IPS-18a (cell line): ENCODE measurements at regions not wholly inside any gene's neighbourhood (a gene's known extent, or its start where the extent isn't known, plus 50 kb on each side); places are given as distances from the start of the nearest gene placed in this dataset.

Experiments used
- H3K27ac ChIP-seq: one replicate; pipeline ENCODE4 v1.5.1; 2013; ENCODE audit warnings: low read length
- H3K27me3 ChIP-seq: one replicate; pipeline ENCODE4 v1.6.1; 2013; ENCODE audit warnings: mild to moderate bottlenecking, low read length; ENCODE audit not compliant: control insufficient read depth, insufficient read depth
- H3K36me3 ChIP-seq: one replicate; pipeline ENCODE4 v1.6.1; 2013; ENCODE audit warnings: low read depth, low read length; ENCODE audit not compliant: control insufficient read depth
- H3K4me1 ChIP-seq: one replicate; pipeline ENCODE4 v1.6.1; 2013; ENCODE audit warnings: low read depth, low read length; ENCODE audit not compliant: control insufficient read depth
- H3K4me3 ChIP-seq: one replicate; pipeline ENCODE4 v1.5.1; 2013; ENCODE audit warnings: low read length
- H3K9ac ChIP-seq: one replicate; pipeline ENCODE4 v1.6.1; 2013; ENCODE audit warnings: mild to moderate bottlenecking, low read length, moderate library complexity
- H3K9me3 ChIP-seq: one replicate; pipeline ENCODE4 v1.6.1; 2013; ENCODE audit warnings: low read depth, low read length; ENCODE audit not compliant: control insufficient read depth

GRCh38 chr9:129381481-129381957 is 203.5 kb upstream of the IER5L start:
- no peak overlapping the region for H3K27ac ChIP-seq
- H3K4me3 ChIP-seq, result no peak overlapping the region
- H3K9ac ChIP-seq, result no peak overlapping the region
- no peaks in the 10 kb centered on the region for H3K9me3 ChIP-seq
- no peaks in the 10 kb centered on the region for H3K36me3 ChIP-seq
- peaks cover 9% of the 10 kb centered on the region for H3K4me1 ChIP-seq
- H3K27me3 ChIP-seq, result peaks cover 21% of the 10 kb centered on the region

- Histone ChIP-seq H3K27ac (no peak overlapping the region), H3K9me3 (no peaks in the 10 kb centered on the region), H3K36me3 (no peaks in the 10 kb centered on the region), H3K9ac (no peak overlapping the region), H3K27me3 (peaks cover 21% of the 10 kb centered on the region), H3K4me3 (no peak overlapping the region), H3K4me1 (peaks cover 9% of the 10 kb centered on the region)
These were observed 202.9 kb upstream of the IER5L start for GRCh38 chr9:129380961-129381401.

GRCh38 chr9:129379886-129380285 is 201.8 kb upstream of the IER5L start:
- Histone ChIP-seq H3K9me3 (no peaks in the 10 kb centered on the region), H3K4me1 (peaks cover 9% of the 10 kb centered on the region), H3K4me3 (no peak overlapping the region), H3K36me3 (no peaks in the 10 kb centered on the region), H3K27me3 (peaks cover 19% of the 10 kb centered on the region), H3K9ac (no peak overlapping the region), H3K27ac (no peak overlapping the region)

DNA sequence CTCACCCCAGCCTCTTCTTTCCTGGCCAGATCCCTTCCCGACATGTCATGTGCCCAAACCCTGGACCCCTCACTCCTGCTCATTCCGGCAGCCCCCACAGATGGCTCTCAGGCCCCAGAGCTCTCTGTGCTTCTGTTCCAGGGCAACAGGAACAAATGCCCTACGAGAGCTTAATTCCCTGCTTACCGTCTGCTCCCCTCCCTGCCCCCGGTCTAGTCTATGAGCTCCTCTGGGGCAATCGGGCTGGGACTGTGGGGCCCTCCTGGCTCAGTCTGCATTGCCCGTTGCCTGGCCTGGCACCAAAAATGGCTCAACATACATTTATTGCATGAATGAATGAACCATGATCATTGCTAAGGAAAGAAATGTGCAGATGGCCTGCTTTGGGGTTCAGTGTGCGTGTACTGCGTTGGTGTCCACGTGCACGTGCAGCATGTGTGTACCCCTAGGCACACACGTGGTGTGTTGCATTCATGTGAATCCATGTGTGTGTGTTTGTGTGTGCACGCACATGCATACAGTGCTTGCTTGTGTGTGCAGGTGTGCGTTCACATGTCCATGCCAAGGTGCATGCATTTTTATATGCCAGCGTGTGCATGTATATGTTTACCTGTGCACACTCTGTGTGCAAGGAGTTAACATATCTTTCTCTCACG is 201.2 kb upstream of the IER5L start:
- Histone ChIP-seq H3K27ac (no peak overlapping the region), H3K9me3 (no peaks in the 10 kb centered on the region), H3K27me3 (peaks cover 13% of the 10 kb centered on the region), H3K36me3 (no peaks in the 10 kb centered on the region), H3K4me1 (peaks cover 9% of the 10 kb centered on the region), H3K4me3 (no peak overlapping the region), H3K9ac (no peak overlapping the region)

- no peak overlapping the region for H3K9ac ChIP-seq
- peaks cover 7% of the 10 kb centered on the region for H3K4me1 ChIP-seq
- H3K9me3 ChIP-seq, result no peaks in the 10 kb centered on the region
- H3K27me3 ChIP-seq, result peaks cover 6% of the 10 kb centered on the region
- no peak overlapping the region for H3K4me3 ChIP-seq
- no peak overlapping the region for H3K27ac ChIP-seq
- H3K36me3 ChIP-seq, result no peaks in the 10 kb centered on the region
These were observed 200.0 kb upstream of the IER5L start for GRCh38 chr9:129377931-129378661.

GRCh38 chr9:129377181-129377580 is 199.1 kb upstream of the IER5L start:
- Histone ChIP-seq H3K36me3 (no peaks in the 10 kb centered on the region), H3K9me3 (no peaks in the 10 kb centered on the region), H3K4me3 (no peak overlapping the region), H3K27ac (no peak overlapping the region), H3K4me1 (no peaks in the 10 kb centered on the region), H3K9ac (no peak overlapping the region), H3K27me3 (no peaks in the 10 kb centered on the region)

DNA sequence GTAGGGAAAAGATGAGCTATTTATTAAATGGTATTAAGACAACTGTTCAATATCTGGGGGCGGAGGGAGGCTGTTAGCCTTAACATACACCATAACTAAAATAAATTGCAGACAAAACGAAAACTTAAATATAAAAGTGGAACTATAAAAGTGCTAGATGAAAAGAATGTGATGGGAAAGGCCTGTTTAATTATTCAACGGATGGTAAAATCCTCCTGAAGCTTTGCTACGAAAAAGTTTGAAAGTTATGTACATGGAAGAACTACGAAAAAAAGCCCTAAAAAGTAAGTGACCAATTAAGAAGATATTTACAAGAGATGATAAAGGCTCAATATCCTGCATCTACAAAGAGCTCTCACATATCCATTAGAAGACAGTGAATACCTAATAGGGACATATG is 197.8 kb upstream of the IER5L start:
- H3K27me3 ChIP-seq, result no peaks in the 10 kb centered on the region
- H3K4me1 ChIP-seq, result no peaks in the 10 kb centered on the region
- no peak overlapping the region for H3K27ac ChIP-seq

GRCh38 chr9:129374651-129375050 is 196.6 kb upstream of the IER5L start:
- H3K4me1 ChIP-seq, result no peaks in the 10 kb centered on the region
- H3K9me3 ChIP-seq, result no peaks in the 10 kb centered on the region
- H3K27ac ChIP-seq, result no peak overlapping the region
- H3K27me3 ChIP-seq, result no peaks in the 10 kb centered on the region
- no peak overlapping the region for H3K4me3 ChIP-seq
- H3K36me3 ChIP-seq, result no peaks in the 10 kb centered on the region
- no peak overlapping the region for H3K9ac ChIP-seq

More for the DNA sequence above, 197.8 kb upstream of the IER5L start:
- no peak overlapping the region for H3K9ac ChIP-seq
- H3K4me3 ChIP-seq, result no peak overlapping the region
- no peaks in the 10 kb centered on the region for H3K36me3 ChIP-seq
- H3K9me3 ChIP-seq, result no peaks in the 10 kb centered on the region

- no peaks in the 10 kb centered on the region for H3K36me3 ChIP-seq
- no peak overlapping the region for H3K9ac ChIP-seq
- H3K9me3 ChIP-seq, result no peaks in the 10 kb centered on the region
- H3K4me1 ChIP-seq, result no peaks in the 10 kb centered on the region
- no peak overlapping the region for H3K4me3 ChIP-seq
- no peak overlapping the region for H3K27ac ChIP-seq
- H3K27me3 ChIP-seq, result no peaks in the 10 kb centered on the region
These were observed 196.2 kb upstream of the IER5L start for GRCh38 chr9:129374231-129374630.

GRCh38 chr9:129373361-129373760 is 195.3 kb upstream of the IER5L start:
- Histone ChIP-seq H3K27me3 (no peaks in the 10 kb centered on the region), H3K27ac (no peak overlapping the region), H3K4me3 (no peak overlapping the region), H3K4me1 (no peaks in the 10 kb centered on the region), H3K9ac (no peak overlapping the region), H3K36me3 (no peaks in the 10 kb centered on the region), H3K9me3 (no peaks in the 10 kb centered on the region)

DNA sequence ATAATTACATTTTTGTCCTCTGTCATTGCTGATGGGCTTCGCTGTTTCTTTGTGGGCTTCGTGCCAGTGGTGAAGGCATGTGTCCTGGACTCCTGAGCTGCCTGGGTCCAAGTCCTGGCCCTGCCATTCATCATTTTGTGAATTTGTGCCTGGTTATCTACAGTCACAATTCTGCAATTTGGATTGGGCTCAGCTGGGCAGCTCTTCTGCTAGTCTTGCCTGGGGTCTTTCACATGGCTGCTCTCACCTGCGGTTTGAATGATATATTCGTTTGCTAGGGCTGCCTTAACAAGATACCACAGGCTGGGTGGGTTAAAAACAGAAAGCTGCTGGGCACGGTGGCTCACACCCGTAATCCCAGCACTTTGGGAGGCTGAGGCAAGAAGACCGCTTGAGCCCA is 192.7 kb upstream of the IER5L start:
- no peaks in the 10 kb centered on the region for H3K36me3 ChIP-seq
- H3K27me3 ChIP-seq, result no peaks in the 10 kb centered on the region
- no peak overlapping the region for H3K4me3 ChIP-seq
- H3K27ac ChIP-seq, result no peak overlapping the region
- H3K4me1 ChIP-seq, result no peaks in the 10 kb centered on the region
- no peaks in the 10 kb centered on the region for H3K9me3 ChIP-seq
- H3K9ac ChIP-seq, result no peak overlapping the region
